Breast epithelium (tissue), 3 donors: ENCODE measurements at regions not wholly inside any gene's neighbourhood (a gene's known extent, or its start where the extent isn't known, plus 50 kb on each side); places are given as distances from the start of the nearest gene placed in this dataset.

Experiments
- CTCF ChIP-seq, 3 donors: fragments of 450-650 bp; IDR thresholded peaks; one replicate each; pipeline ENCODE4 v1.5.1; 2016 to 2017; ENCODE audit warnings: antibody characterized with exemption in 3 of 3, mild to moderate bottlenecking in 3 of 3, moderate library complexity in 3 of 3
- POLR2A ChIP-seq: fragments of 450-650 bp; IDR thresholded peaks from one replicate; pipeline ENCODE4 v1.6.1; 2016; ENCODE audit warnings: antibody characterized with exemption, mild to moderate bottlenecking, moderate library complexity
- POLR2AphosphoS5 ChIP-seq, 3 donors: sonication (generic); formaldehyde crosslinking; IDR thresholded peaks; one replicate each; pipeline ENCODE4 v1.6.1; 2017; ENCODE audit warnings: antibody characterized with exemption in 3 of 3

DNA sequence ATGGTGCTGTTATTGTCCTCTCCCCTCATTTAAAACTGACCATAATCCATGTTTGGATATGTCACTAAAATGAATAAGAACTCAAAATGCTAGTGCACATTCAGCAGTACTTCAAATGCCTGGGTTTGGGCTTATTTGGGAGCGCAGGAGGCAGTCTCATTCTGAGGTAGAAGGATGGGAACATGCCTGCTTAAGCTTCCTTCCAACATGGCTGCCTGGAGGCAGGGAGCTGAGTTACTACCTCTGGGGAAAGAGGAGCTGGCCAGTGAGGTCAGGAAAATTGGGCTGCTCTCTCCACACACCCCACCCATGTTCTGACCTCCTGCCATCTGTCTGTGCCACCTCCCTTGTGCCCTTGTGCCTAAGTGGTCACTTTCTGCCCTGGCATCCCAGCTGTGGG is 85.7 kb downstream of the PTPRS start:
- no peak for TF ChIP-seq CTCF (IDR thresholded peaks at IDR 0.05)
- TF ChIP-seq POLR2A: no peak
- no peak for TF ChIP-seq POLR2AphosphoS5 (IDR thresholded peaks at IDR 0.05)
